ENCODE measurements at regions not wholly inside any gene's neighbourhood (a gene's known extent, or its start where the extent isn't known, plus 50 kb on each side); places are given as distances from the start of the nearest gene placed in this dataset.
"Not testable (repeated sequence)": the region's sequence is repeated elsewhere in the genome, so short reads cannot be mapped to it uniquely, and the experiment has no call there.

DNA sequence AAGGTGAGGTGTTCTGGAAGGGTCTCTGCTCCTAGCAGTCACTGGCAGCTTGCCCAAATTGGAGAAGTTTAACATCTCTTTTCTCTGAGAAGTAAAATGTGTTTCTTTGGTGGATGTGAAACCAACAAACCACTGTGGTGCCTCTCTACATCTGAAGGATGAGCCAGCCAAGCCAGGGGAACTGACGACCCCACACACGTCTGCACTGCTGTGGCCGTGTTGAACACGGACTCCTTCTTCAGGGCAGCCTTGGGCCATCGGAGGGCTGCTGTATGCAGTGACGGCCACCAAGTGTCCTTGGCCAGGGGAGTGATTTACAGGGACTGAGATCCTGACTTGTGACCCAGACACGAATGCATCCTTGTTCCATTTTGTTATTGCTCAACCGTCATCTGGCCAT lies 207.8 kb downstream of the ACKR3 start:
- DNase-seq, result no peak

GRCh38 chr2:236781933-236782816 lies 212.6 kb downstream of the ACKR3 start:
- DNase-seq, result no peak

GRCh38 chr2:236782938-236783337 lies 213.3 kb downstream of the ACKR3 start:
- no peak for DNase-seq

- DNase-seq, result no peak
Measured at GRCh38 chr2:236783417-236784020, 213.9 kb downstream of the ACKR3 start.

- no peak for DNase-seq
Measured at GRCh38 chr2:236785611-236786057, 216.0 kb downstream of the ACKR3 start.

- no peak for DNase-seq
Measured at GRCh38 chr2:236786751-236787150, 217.1 kb downstream of the ACKR3 start.

DNA sequence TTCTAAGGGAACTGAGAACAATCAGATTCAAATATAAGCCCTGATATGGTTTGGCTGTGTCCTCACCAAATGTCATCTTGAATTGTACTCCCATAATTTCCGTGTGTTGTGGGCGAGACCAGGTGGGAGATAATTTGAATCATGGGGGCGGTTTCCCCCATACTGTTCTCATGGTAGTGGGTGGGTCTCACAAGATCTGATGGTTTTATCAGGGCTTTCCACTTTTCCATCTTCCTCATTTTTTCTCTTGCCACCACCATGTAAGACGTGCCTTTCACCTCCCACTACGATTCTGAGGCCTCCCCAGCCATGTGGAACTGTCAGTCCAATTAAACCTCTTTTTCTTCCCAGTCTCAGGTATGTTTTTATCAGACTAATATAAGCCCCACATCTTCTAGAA lies 217.8 kb downstream of the ACKR3 start:
- DNase-seq, result not testable (repeated sequence)

DNA sequence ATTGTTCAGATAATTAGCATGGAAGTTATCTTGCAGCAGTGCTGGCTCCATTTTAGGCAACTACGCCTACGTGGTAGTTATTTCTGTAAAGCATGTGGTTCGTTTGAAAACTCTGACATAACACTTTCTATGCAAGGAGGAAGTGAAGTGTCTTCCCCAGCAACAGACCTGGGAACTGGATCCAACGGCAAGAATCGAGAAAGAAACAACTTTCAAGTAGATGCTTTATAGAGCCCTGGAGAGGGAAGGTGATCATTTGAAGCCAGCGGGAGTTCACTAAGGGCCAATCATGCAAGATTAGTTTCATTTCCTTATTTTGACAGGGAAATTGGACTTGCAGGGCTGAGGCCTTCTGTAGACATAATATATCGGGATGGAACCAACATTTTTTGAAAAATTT lies 218.3 kb downstream of the ACKR3 start:
- no peak for DNase-seq

DNA sequence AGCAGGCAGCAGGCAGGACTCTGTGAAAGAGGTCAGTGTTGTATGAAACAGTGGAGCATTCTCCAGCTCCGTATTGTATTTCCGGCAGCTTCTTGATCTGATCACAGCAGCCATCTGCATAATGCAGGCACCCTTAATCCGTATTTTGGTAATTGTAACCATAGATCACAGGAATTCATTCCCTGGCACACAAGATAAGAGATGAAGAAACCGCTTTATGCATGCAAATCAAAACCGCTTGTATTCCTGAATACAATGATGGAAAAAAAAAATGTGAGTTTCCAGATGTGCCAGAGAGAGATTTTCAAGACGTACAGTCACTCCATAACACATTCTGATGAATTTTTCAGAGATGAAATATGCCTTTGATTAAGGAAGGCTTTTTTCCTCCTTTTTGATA lies 221.3 kb downstream of the ACKR3 start:
- no peak for DNase-seq

DNA sequence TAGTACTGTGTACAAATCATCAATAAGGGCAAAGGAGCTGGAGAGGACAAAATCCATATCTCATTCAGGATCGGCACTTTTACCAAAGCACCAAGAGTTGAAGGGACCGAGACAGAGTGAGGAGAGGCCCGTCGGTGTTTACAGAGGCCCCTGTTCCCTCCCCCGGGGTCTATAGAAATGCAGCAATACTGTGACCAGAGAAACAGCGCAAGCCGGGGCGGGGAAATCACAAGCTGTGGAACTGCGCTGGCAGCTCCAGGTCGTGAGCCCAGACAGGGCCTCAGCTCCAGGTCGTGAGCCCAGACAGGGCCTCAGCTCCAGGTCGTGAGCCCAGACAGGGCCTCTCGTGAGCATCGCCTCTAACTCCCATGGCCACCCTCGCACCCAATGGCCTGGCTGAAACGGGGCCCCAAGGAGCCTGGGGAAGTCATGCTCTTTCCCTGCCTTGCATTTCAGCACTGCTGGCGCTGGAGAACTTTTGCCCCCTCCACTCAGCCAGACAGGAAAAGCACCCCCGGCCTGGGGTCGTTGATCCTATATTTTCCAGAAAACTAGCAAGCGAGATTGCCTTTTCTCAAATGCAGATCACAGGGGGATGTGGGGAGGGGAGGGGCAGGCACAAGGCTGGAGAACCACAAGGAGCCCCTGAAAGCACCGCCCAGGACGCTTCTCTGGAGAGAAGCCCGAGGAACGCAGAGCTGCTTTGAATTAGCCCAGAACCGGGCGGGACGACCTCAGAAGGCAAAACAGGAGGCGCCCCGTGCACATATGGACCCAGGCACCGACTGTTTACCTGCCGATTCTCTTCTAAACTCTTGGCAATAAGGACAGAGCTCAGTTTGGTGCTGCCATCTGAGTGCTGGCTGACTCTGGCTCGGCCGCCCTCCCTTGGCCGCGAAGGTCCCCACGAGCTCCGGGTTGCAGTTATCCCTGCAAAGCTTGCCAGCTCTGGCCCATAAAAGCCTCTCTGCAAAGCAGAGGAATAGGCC lies 223.7 kb downstream of the ACKR3 start:
- DNase-seq, result no peak

GRCh38 chr2:236794176-236794957 lies 224.7 kb downstream of the ACKR3 start:
- no peak for DNase-seq

DNA sequence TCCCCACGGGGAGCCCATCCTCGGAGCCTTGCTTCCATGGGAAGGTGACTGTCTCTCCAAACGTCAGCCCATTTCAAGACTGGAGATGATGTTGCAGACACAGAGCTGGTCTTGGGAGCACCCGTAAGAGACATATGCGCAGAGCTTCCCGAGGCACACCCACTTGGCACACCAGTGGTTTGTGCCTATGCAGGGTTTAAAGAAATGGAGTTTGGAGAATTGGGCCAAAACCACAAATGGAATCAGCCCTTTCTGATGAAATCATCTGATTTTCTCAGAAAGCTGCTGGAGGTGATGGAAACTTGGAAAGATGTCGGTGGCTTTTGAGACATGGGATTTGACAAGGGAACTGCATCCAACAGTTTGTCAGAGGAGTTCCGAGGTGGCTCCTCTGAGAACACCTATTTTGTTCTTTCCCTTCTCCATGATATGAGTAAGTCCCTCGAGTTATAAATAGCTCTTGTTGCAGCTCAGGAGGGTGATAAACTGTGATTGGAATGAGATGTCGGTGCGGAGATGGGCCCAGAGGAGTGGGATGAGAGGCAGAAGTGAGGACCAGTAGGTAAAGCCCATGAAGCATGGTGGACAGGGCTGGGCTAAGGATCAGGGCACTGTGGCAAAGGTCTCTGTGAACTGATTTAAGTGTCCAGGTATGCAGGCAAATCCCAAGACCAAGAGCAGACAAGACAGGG lies 225.7 kb downstream of the ACKR3 start:
- no peak for DNase-seq

DNA sequence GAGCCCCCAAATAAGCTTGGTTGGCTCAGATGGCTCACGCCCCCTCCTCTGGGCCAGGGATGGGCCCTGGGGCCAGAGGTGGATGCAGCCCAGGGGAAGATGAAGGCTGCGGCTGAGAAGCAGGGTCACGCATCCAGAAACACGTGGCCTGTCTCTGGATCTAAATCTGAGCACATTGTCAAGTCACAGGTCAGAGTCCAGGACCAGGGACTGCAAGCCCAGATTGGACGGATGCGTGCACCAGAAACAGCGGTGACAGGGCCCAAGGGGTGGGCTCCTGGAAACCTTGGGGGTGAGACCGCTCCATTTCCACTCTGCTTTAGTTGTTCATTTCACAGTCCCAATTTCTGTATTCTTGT lies 226.2 kb downstream of the ACKR3 start:
- DNase-seq, result no peak

- no peak for DNase-seq
Measured at GRCh38 chr2:236796236-236796635, 226.6 kb downstream of the ACKR3 start.

DNA sequence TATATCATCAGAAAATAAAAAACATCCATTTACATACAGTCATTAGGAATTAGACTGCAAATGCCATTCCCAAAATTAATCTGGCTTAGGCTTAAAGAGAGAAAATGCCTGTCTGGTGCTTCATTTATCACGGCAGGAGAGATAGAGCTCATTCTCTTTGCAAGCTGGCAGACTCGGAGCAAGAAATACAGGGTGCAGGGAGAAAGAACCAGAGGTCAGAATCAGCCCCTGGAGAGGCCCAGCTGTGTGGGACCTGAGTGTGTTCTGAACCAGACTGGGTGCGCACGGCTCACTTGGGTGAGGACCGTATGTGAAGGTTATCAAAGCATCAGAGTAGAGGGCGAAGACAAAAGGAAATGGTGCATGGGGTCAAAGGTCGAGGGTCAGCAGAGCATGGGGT lies 227.8 kb downstream of the ACKR3 start:
- DNase-seq, result no peak

DNA sequence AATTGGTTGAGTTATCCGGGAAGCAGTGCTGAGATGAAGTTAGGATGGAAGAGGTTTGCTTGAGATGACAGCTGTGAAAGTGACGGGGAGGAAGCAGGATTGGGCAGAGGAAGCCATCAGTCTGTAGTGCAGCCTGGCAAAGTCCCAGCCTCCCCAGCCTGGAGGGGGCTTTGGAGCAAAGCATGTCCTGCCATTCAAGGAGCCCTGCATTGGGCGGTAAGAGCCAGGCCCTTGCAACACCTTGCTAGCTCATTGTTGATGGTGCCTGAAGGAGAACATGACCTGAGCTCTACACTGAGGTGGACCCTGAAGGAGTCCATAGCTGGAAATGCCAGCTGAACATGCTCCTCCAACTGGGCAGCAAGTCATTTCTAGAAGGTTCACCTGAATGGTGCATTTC lies 228.9 kb downstream of the ACKR3 start:
- DNase-seq, result no peak

DNA sequence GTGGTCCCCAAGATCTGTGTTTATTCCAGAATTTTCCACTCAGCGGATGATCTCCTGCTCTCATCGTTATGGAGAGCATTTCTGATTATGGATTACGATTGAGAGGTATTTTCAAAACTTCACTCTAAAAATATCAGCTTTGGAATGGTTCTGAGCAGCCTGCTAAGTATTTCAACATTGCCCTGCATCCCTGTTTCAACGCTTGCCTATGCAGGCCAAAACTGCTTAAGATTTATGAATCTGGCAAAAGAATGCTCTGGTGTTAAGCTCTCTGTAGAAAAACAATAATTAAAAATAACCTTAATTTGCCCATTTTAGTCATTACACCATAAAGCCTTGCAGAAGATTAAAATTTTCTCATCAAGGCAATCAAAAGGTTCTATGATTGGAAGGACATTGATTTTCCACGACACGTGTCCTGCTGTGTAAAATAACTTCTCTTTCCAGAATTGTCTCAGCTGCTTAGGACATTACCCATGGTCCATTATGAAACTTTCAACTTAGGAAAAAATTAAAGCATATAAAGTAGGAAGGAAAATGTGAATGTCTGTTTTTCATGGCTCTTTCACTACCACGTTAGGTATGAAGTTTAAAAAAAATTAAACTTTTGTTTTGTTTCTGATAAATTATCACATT lies 229.9 kb downstream of the ACKR3 start:
- no peak for DNase-seq

DNA sequence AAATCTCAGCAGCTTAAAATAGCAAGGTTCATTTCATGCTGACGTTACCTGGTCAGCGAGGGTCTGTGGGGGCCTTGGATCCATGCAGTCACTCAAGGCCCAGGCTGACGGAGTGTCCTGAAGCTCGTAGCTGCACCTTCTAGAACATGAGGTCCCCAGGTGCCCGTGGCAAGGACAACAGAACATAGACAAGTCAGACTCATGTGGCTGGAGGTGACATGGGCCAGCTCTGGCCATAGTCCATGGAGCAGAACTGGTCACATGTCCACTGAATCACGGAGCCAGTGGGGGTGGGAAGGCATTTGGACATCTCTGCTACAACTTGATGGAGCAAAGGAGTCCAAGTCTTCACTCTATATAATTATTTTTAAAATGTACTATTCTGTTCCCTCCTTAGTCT lies 233.2 kb downstream of the ACKR3 start:
- DNase-seq, result no peak

GRCh38 chr2:236803621-236804020 lies 234.0 kb downstream of the ACKR3 start:
- DNase-seq, result no peak

- DNase-seq, result no peak
Measured at GRCh38 chr2:236805800-236806531, 236.3 kb downstream of the ACKR3 start.

GRCh38 chr2:236809716-236810115 lies 240.1 kb downstream of the ACKR3 start:
- DNase-seq, result no peak
